Activated CD8-positive, alpha-beta memory T cell treated with anti-CD3 and anti-CD28 coated beads, Interleukin-2, amount 50 U/mL, for 48 hours (primary cell): ENCODE measurements at regions not wholly inside any gene's neighbourhood (a gene's known extent, or its start where the extent isn't known, plus 50 kb on each side); places are given as distances from the start of the nearest gene placed in this dataset.
"Not testable (repeated sequence)": the region's sequence is repeated elsewhere in the genome, so short reads cannot be mapped to it uniquely, and the experiment has no call there.

Experiments
- DNase-seq: peaks from one replicate; pipeline ENCODE4 v3.0.0-alpha.2; 2020

DNA sequence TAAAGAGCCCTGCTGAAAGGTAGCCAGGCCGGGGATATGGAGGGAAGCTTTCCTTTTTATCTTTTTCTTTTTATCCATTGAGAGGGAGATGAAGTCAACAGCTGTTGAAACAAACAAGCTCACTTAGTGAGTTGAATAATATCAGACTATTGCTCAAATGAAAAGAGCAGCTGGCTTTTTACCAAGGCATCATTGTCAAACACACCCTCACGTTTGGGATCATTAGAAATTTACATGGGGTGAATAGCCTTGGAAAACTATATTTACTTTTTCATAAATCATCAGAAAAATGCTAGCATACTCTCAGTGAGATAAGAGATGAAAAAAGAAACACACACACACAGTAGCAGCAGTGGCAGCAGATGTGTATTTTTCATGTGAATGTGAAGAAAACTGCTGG lies 71.5 kb upstream of the HNMT start:
- DNase-seq = no peak

GRCh38 chr2:137893145-137893544 lies 71.1 kb upstream of the HNMT start:
- no peak for DNase-seq

GRCh38 chr2:137896467-137896866 lies 67.8 kb upstream of the HNMT start:
- DNase-seq = no peak

GRCh38 chr2:137897082-137897481 lies 67.2 kb upstream of the HNMT start:
- no peak for DNase-seq

- DNase-seq = no peak
These were observed 63.7 kb upstream of the HNMT start for GRCh38 chr2:137900421-137901141.

- DNase-seq = no peak
These were observed 53.6 kb upstream of the HNMT start for GRCh38 chr2:137910641-137911040.

DNA sequence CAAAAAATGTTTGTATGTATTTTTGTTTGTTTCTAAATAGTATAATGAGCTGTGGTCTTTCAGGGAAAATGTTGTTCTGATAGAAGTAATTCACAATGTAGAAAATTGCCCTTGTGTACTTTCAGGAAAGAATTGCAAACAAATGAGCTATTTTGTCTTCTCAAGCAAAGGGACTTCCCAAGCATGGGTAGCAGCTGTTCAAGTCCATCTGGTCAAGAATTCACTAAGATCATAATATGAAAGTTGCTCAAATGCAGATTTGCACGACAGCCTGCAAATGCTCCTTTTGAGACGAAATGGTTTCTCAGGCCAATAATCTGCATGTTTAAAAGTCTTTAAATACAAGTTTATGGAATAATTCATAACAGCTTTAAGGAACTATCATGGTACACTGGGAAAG lies 51.9 kb upstream of the HNMT start:
- no peak for DNase-seq

DNA sequence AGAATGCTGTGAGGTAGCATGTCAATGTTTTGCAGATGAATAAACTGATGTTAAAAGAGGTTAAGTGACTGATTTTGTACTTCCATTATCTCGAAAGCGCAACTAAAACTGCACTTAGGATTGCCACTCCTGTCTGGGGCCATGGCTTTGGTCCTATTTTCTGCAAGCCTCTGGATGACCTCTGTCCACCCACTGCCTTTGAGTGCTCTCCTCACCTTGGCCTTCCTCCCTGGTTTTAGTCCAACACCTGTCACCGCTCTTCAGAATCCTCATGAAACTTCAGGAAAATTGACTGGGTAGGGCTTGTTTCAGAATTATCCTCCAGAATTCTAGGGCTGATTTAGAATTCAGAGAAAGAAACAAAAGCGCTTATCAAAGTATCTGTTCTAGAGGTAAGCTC lies 51.1 kb upstream of the HNMT start:
- no peak for DNase-seq

- not testable (repeated sequence) for DNase-seq
These were observed 50.6 kb upstream of the HNMT start for GRCh38 chr2:137913648-137914047.
